Stimulated activated CD4-positive, alpha-beta T cell treated with anti-CD3 and anti-CD28 coated beads, Interleukin-15, amount 100 ng/mL, for 48 hours (primary cell): ENCODE measurements at regions not wholly inside any gene's neighbourhood (a gene's known extent, or its start where the extent isn't known, plus 50 kb on each side); places are given as distances from the start of the nearest gene placed in this dataset.

Experiments
- DNase-seq, 2 donors: peaks; one replicate each; pipeline ENCODE4 v3.0.0-alpha.2; 2020; ENCODE audit warnings: low read depth in 2 of 2

DNA sequence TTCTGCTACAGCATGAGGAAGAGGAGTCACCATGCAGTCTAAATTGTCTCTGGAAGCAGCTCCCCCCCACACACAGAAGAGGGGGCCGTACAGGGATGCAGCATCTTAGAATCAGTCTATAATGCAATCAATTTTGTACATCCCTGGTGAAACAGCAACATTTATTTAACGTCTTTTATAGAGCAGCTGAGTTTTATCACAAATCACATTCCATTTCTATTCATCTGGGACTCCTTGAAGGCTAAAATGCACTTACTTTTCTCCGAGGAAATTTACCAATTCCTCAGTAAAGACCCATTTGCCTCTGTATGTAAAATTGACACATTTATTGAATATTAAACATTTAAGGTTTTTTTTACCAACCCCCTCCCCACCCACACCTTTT lies 193.9 kb downstream of the PHETA1 start:
- DNase-seq, result no peak

- no peak for DNase-seq
Observed at GRCh38 chr12:111174251-111174960, 194.5 kb downstream of the PHETA1 start.

DNA sequence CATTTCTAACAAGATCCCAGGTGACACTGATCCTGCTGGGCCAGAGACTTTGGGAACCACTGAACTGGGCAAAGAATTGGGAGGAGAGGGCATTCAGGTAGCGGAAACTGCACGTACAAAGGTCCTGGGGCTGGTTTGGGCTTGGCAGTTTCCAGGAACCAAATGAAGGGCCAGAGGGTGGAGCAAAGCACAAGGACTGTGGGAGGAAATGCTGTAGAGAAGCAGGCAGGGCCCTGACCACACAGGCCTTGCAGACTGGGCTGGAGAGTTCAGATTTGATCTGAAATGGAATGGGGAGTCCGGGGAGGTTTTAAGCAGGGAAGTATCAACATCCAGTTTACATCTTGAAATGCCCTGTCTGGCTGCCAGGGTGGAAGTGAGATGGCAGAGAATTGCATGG lies 195.1 kb downstream of the PHETA1 start:
- no peak for DNase-seq

DNA sequence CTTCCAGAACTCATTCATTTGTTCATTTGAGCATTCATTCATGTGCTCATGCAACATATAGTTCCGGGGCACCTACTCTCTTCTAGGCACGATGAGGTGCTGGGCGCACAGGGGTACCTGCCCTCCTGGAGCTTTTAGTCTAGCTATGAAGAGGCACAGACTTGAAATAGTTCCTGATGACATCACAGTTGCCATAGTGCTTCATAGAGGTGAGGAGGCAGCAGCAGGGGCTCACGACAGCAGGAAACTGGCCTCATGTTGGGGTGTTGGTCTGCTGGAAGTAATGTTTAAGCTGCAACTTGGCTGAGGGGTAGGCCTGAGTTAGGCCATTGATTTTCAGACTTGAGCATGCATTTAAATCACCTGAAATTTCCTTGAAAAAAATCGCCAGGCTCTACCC lies 195.5 kb downstream of the PHETA1 start:
- DNase-seq, result no peak

DNA sequence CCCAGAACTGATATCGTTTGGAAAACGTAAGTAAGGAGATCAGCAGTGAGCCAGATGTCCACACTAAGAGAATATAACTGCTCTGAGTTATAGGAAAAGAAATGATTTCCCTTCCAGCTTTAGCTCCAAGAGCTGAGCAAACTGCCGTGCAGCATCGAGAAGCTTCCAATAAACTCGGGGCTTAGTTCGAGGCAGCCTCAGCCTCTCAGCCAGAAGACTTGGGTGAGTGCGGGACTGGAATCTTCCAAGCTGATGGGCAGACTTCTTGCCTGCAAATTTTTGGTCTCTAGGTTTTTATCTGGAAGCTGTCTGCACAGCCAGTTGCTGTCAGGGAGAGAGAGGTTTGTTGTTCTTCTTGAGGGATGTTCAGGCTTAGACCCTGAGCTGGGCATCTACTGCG lies 196.1 kb downstream of the PHETA1 start:
- DNase-seq, result no peak

GRCh38 chr12:111171832-111172231 lies 197.1 kb downstream of the PHETA1 start:
- DNase-seq, result no peak

DNA sequence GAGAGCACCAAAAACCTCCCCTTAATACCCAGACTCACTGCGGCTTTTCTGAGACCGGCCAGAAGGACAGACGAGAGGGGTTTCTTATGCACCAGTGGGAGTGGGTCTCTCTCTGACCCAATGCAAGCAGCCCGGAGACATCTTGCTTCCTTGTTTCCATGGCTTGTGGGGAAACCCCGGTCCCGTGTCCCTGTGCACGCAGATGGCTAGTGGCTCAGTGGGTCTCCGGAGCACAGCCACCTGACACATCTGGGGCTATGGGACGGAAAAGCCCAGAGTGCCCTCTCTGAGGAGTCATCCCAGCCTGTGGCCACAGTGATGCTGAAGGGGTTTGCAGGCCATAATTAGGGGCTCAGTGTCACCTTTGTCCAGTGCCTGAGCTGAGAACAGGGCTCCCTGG lies 197.6 kb downstream of the PHETA1 start:
- no peak for DNase-seq

DNA sequence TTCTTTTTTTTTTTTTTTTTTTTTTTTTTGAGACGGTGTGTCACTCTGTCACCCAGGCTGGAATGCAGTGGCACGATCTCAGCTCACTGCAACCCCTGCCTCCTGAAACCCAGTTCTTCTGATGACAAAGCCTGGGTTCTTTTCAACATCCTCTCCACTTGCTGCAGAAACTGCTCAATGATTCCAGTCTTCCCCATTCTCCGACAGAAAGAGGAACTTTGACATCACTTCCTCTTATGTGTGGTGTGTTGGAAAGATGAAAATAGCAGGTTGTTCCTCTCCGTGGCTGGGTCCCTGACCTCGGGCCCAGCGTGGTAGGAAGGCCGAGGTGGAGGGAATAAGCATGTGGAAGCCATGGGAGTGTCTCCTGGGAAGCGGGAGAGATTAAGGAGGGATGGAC lies 198.4 kb downstream of the PHETA1 start:
- no peak for DNase-seq

DNA sequence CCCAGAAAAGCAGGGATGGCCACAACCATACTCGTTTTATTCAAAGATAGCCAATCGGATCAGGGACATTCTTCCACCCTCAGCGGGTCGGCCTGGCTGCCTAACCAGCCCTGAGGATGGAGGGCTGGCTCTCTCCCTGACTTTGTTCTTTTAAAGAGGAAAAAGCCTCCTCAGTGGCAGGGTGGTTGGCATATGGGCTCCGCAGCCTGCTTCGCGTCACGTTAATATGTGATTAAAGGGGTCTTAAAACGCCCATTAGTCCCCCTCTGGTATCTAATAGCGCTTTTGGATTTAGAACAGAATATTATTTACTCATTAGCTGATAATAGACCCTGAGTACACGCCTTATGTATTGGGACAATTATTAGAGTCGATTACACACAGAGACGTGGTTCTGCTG lies 199.4 kb downstream of the PHETA1 start:
- DNase-seq, result no peak

GRCh38 chr12:111169032-111169431 lies 199.9 kb downstream of the PHETA1 start:
- DNase-seq, result no peak

GRCh38 chr12:111168009-111168900 lies 200.6 kb downstream of the PHETA1 start:
- DNase-seq, result no peak

DNA sequence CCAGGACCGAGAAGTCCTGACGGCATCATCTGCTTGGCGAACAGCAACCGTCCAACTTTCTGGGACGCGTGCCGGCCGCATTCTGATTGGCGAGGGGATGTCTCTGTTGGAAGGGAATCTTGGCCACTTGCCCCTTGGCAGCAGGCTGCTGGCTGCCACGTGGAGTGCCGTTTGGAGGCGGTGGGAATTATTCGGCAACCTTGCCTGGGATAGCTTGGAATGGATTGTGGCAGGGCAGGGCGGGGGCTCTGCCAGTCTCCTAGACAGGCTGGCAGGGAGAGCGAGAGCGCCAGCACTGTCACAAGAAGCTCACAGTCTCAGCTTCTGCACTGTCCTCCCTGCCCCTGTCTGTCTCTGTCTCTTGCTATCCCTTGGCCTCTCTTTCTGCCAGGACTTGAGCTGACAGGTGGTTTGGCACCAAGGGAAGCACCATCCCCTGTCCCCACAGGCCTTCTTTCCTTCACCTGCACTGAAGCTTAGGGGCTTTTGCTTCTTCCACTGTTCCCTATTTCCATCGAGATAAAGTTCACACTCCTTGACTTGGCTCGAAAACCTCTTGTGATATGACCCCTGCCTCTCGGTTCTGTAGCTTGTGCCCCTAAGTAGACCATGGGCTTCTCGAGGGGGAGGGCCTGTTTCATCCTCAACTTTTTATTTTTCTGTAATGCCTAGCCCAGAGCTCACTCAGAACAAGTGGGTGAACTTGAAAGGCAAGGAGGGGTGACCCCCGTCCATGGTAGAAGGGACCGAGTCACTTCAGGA lies 201.9 kb downstream of the PHETA1 start:
- no peak for DNase-seq

GRCh38 chr12:111164833-111165525 lies 203.9 kb downstream of the PHETA1 start:
- DNase-seq, result no peak

DNA sequence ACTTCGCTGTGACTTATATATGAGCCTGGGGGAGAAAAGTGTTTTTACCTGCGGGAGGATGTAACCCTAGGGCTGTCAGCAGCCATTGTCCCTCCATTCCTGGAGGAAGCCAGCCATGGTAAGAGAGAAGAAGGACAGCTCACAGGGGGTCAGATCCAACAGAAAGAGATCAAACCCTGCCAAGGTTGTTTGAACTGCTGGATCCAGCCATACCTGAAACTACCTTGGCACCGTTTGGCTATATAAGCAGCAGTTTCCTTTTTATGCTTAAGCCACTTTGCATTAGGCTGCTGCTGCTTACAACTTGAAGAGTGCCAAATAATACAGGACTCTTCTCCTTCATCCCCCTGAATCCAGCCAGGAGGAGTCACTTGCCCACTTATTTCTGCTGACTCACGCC lies 205.5 kb downstream of the PHETA1 start:
- no peak for DNase-seq

DNA sequence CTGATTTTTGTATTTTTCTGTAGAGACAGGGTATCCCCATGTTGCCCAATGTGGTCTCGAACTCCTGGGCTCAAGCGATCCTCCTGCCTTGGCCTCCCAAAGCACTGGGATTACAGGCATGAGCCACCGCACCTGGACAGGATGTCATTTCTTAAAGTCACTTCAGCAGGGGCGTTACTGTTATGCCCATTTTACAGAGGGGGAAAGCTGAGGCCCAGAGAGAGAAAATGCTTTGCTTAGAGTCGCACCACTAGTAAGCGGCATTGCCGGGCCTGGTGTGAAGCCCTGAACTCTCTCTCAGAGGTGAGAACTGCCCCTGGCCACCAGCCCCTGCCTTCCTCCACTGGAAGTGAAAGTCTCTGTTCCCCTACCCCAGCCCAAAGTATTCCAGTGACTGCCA lies 207.0 kb downstream of the PHETA1 start:
- DNase-seq, result no peak

GRCh38 chr12:111160350-111161241 lies 208.3 kb downstream of the PHETA1 start:
- DNase-seq, result no peak

- no peak for DNase-seq
Observed at GRCh38 chr12:111158992-111159391, 209.9 kb downstream of the PHETA1 start.

- no peak for DNase-seq
Observed at GRCh38 chr12:111157486-111157885, 211.4 kb downstream of the PHETA1 start.

- DNase-seq, result no peak
Observed at GRCh38 chr12:111156304-111156703, 212.6 kb downstream of the PHETA1 start.

GRCh38 chr12:111155521-111155920 lies 213.4 kb downstream of the PHETA1 start:
- DNase-seq, result no peak

DNA sequence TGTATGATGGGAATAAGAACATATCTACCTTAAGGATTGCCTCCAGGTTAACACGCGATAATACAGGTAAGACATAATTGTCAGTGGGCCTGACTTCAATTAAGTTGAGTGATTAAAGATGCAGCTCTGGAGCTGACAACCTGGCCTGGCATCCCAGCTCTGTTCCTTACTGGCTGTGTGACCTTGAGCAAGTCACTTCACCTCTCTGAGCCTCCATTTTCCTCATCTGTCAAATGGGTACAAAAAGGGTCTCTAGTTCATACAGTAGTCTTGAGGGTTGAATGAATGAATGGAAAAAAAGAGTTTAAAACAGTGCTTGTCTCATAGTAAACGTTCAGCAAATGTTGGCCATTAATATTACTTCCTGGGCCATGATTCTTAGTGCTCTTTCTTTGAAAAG lies 213.9 kb downstream of the PHETA1 start:
- DNase-seq, result no peak
